Stimulated activated memory B cell treated with anti-CD40 and anti-IgM and Interleukin-4, amounts not matched to agents 10 μg/mL and 1 μg/mL and 100 μg/mL, for 72 hours (primary cell): ENCODE measurements at regions not wholly inside any gene's neighbourhood (a gene's known extent, or its start where the extent isn't known, plus 50 kb on each side); places are given as distances from the start of the nearest gene placed in this dataset.
A peak's percentile ranks its signal among the peaks of the same experiment; 100 is the strongest.

ENCODE experiments used
- ATAC-seq: fragments of 150-1000 bp; cut with Tn5 transposase; 2 replicates; pipeline ENCODE4 v1.10.0; 2021
- H3K27ac Mint-ChIP-seq: one replicate; pipeline ENCODE4 v1.8.0; 2022; ENCODE audit warnings: mild to moderate bottlenecking, mixed read lengths
- H3K27me3 Mint-ChIP-seq: one replicate; pipeline ENCODE4 v1.8.0; 2022; ENCODE audit warnings: mixed read lengths
- H3K36me3 Mint-ChIP-seq: one replicate; pipeline ENCODE4 v1.8.0; 2022; ENCODE audit warnings: mixed read lengths
- H3K4me1 Mint-ChIP-seq: one replicate; pipeline ENCODE4 v1.8.0; 2022; ENCODE audit warnings: mixed read lengths
- H3K4me3 Mint-ChIP-seq: one replicate; pipeline ENCODE4 v1.8.0; 2022; ENCODE audit warnings: mild to moderate bottlenecking, moderate library complexity, mixed read lengths
- H3K9me3 Mint-ChIP-seq: one replicate; pipeline ENCODE4 v1.8.0; 2022; ENCODE audit warnings: mixed read lengths

GRCh38 chr5:129821477-129822131 is 73.7 kb downstream of the MINAR2 start:
- Mint-ChIP-seq H3K27me3 (no peaks in the 10 kb centered on the region), H3K36me3 (no peaks in the 10 kb centered on the region), H3K4me3 (no peak overlapping the region), H3K9me3 (no peaks in the 10 kb centered on the region), H3K4me1 (no peaks in the 10 kb centered on the region), H3K27ac (no peak overlapping the region)
- ATAC-seq, result no peak

- Mint-ChIP-seq H3K27ac (no peak overlapping the region), H3K4me1 (no peaks in the 10 kb centered on the region), H3K27me3 (no peaks in the 10 kb centered on the region), H3K9me3 (peaks cover 6% of the 10 kb centered on the region), H3K36me3 (no peaks in the 10 kb centered on the region), H3K4me3 (no peak overlapping the region)
- ATAC-seq, result no peak
These were observed 74.0 kb upstream of the CHSY3 start for GRCh38 chr5:129830288-129830687.

- ATAC-seq, result no peak
- H3K4me3 Mint-ChIP-seq, result no peak overlapping the region
- H3K4me1 Mint-ChIP-seq, result no peaks in the 10 kb centered on the region
- H3K36me3 Mint-ChIP-seq, result no peaks in the 10 kb centered on the region
- H3K27ac Mint-ChIP-seq, result no peak overlapping the region
- H3K9me3 Mint-ChIP-seq, result peaks cover 6% of the 10 kb centered on the region
- H3K27me3 Mint-ChIP-seq, result no peaks in the 10 kb centered on the region
These were observed 67.9 kb upstream of the CHSY3 start for GRCh38 chr5:129836321-129836720.

GRCh38 chr5:129844764-129845163 is 59.5 kb upstream of the CHSY3 start:
- Mint-ChIP-seq H3K27ac (no peak overlapping the region), H3K36me3 (no peaks in the 10 kb centered on the region), H3K4me3 (no peak overlapping the region), H3K4me1 (no peaks in the 10 kb centered on the region), H3K27me3 (no peaks in the 10 kb centered on the region), H3K9me3 (no peaks in the 10 kb centered on the region)
- no peak for ATAC-seq

GRCh38 chr5:129852747-129853352 is 51.4 kb upstream of the CHSY3 start:
- Mint-ChIP-seq H3K4me1 (no peaks in the 10 kb centered on the region), H3K36me3 (no peaks in the 10 kb centered on the region), H3K27me3 (no peaks in the 10 kb centered on the region), H3K27ac (no peak overlapping the region), H3K9me3 (no peaks in the 10 kb centered on the region), H3K4me3 (no peak overlapping the region)
- ATAC-seq, result peak; percentile 67

- H3K4me3 Mint-ChIP-seq, result no peak overlapping the region
- H3K27ac Mint-ChIP-seq, result no peak overlapping the region
- no peaks in the 10 kb centered on the region for H3K36me3 Mint-ChIP-seq
- H3K27me3 Mint-ChIP-seq, result no peaks in the 10 kb centered on the region
- ATAC-seq, result no peak
- H3K4me1 Mint-ChIP-seq, result no peaks in the 10 kb centered on the region
- H3K9me3 Mint-ChIP-seq, result no peaks in the 10 kb centered on the region
These were observed 50.7 kb upstream of the CHSY3 start for GRCh38 chr5:129853588-129853987.
